Adrenal gland (tissue), 5 donors: ENCODE measurements at regions not wholly inside any gene's neighbourhood (a gene's known extent, or its start where the extent isn't known, plus 50 kb on each side); places are given as distances from the start of the nearest gene placed in this dataset.

Experiments
- CTCF ChIP-seq, 6 experiments: fragments of 450-650 bp in 4 of 6; fragments of 200-600 bp in 2 of 6; sonication (generic) in 1 of 6; IDR thresholded peaks; 1 replicate in 5 of 6; 2 replicates in 1 of 6; pipeline versions ENCODE4 v1.5.1 to v1.8.0; 2016 to 2021; ENCODE audit warnings: antibody characterized with exemption in 6 of 6, mild to moderate bottlenecking in 2 of 6, moderate library complexity in 1 of 6
- POLR2A ChIP-seq, 2 donors: fragments of 450-650 bp; IDR thresholded peaks; one replicate each; pipeline ENCODE4 v1.6.1; 2017; ENCODE audit warnings: antibody characterized with exemption in 2 of 2, mild to moderate bottlenecking in 2 of 2, moderate library complexity in 1 of 2
- donor health status: DM: no; HTN: no; CAD: no.

GRCh38 chr10:27344568-27345454, 104.2 kb upstream of the ACBD5 start:
- no peak for TF ChIP-seq CTCF (IDR thresholded peaks at IDR 0.05)
- no peak for TF ChIP-seq POLR2A (IDR thresholded peaks at IDR 0.05)
